Liver (tissue), 8 donors: ENCODE measurements at regions not wholly inside any gene's neighbourhood (a gene's known extent, or its start where the extent isn't known, plus 50 kb on each side); places are given as distances from the start of the nearest gene placed in this dataset.

Source experiments
- DNase-seq: peaks from one replicate; pipeline ENCODE4 v3.0.0-alpha.2; 2017; ENCODE audit warnings: low spot score
- H3K27ac ChIP-seq, 2 donors: one replicate each; pipeline ENCODE4 v1.7.0; 2013; ENCODE audit warnings: inconsistent platforms in 2 of 2, low read length in 2 of 2, control low read depth in 1 of 2, low read depth in 1 of 2, mild to moderate bottlenecking in 1 of 2
- H3K27me3 ChIP-seq, 4 donors: one replicate each; pipeline versions ENCODE4 v1.6.1 to v1.7.0; 2013; ENCODE audit warnings: low read length in 3 of 4, inconsistent platforms in 1 of 4, mild to moderate bottlenecking in 1 of 4, moderate library complexity in 1 of 4; ENCODE audit not compliant: control insufficient read depth in 4 of 4, insufficient read depth in 4 of 4
- H3K36me3 ChIP-seq, 4 donors: one replicate each; pipeline versions ENCODE4 v1.6.1 to v1.7.0; 2013; ENCODE audit warnings: low read length in 3 of 4, mild to moderate bottlenecking in 3 of 4, low read depth in 1 of 4, moderate library complexity in 1 of 4; ENCODE audit not compliant: control insufficient read depth in 4 of 4, insufficient read depth in 3 of 4
- H3K4me1 ChIP-seq, 4 donors: one replicate each; pipeline versions ENCODE4 v1.6.1 to v1.7.0; 2013; ENCODE audit warnings: low read length in 3 of 4, mild to moderate bottlenecking in 3 of 4, moderate library complexity in 1 of 4; ENCODE audit not compliant: control insufficient read depth in 4 of 4, insufficient read depth in 4 of 4
- H3K4me3 ChIP-seq, 3 donors: one replicate each; pipeline versions ENCODE4 v1.6.1 to v1.7.0; 2013; ENCODE audit warnings: low read length in 3 of 3, control low read depth in 1 of 3, low read depth in 1 of 3, mild to moderate bottlenecking in 1 of 3
- H3K9ac ChIP-seq, 2 donors: one replicate each; pipeline ENCODE4 v1.7.0; 2013; ENCODE audit warnings: low read length in 2 of 2, mild to moderate bottlenecking in 2 of 2, moderate library complexity in 2 of 2, control low read depth in 1 of 2, low read depth in 1 of 2
- H3K9me3 ChIP-seq, 4 donors: one replicate each; pipeline versions ENCODE4 v1.6.1 to v1.7.0; 2013; ENCODE audit warnings: low read length in 3 of 4; ENCODE audit not compliant: control insufficient read depth in 4 of 4
- ATF3 ChIP-seq: IDR thresholded peaks from 2 replicates; pipeline ENCODE4 v1.6.1; 2016; ENCODE audit warnings: antibody characterized with exemption
- CTCF ChIP-seq: fragments of 150-350 bp; IDR thresholded peaks from 2 replicates; pipeline ENCODE4 v1.5.1; 2017; ENCODE audit warnings: improper control_type of control experiment, low read depth, low read length; ENCODE audit not compliant: missing input control
- EGR1 ChIP-seq, 2 donors: IDR thresholded peaks; 2 replicates each; pipeline ENCODE4 v1.6.1; 2016 to 2018; ENCODE audit warnings: antibody characterized with exemption in 2 of 2, low read depth in 2 of 2
- FOXA1 ChIP-seq: IDR thresholded peaks from 2 replicates; pipeline ENCODE4 v1.6.1; 2016; ENCODE audit warnings: antibody characterized with exemption
- HNF4A ChIP-seq, 2 donors: conservative IDR thresholded peaks; 2 replicates each; pipeline ENCODE4 v1.6.1; 2016; ENCODE audit warnings: antibody characterized with exemption in 2 of 2, mild to moderate bottlenecking in 2 of 2
- HNF4G ChIP-seq: IDR thresholded peaks from 2 replicates; pipeline ENCODE4 v1.6.1; 2016; ENCODE audit warnings: antibody characterized with exemption
- JUND ChIP-seq, 2 donors: IDR thresholded peaks; 2 replicates each; pipeline ENCODE4 v1.6.1; 2016; ENCODE audit warnings: antibody characterized with exemption in 2 of 2
- NR2F2 ChIP-seq: IDR thresholded peaks from 2 replicates; pipeline ENCODE4 v1.6.1; 2016; ENCODE audit warnings: antibody characterized with exemption
- RAD21 ChIP-seq, 2 donors: IDR thresholded peaks; 2 replicates each; pipeline ENCODE4 v1.6.1; 2016; ENCODE audit warnings: antibody characterized with exemption in 2 of 2, mild to moderate bottlenecking in 2 of 2
- REST ChIP-seq: IDR thresholded peaks from 2 replicates; pipeline ENCODE4 v1.6.1; 2016; ENCODE audit warnings: antibody characterized with exemption, mild to moderate bottlenecking
- SP1 ChIP-seq: IDR thresholded peaks from 2 replicates; pipeline ENCODE4 v1.6.1; 2018; ENCODE audit warnings: antibody characterized with exemption, mild to moderate bottlenecking
- ZBTB33 ChIP-seq: IDR thresholded peaks from 2 replicates; pipeline ENCODE4 v1.6.1; 2016; ENCODE audit warnings: antibody characterized with exemption
- WGBS: extraction: QIAGEN DNeasy Blood & Tissue Kit; methylation state at CpG from one replicate; pipeline ENCODE4 v1.1.7; 2013; 5-methylcytosine and 5-hydroxymethylcytosine counted together
- donor health status: healthy.
- donor health status: healthy.
- donor health status: healthy.
- donor health status: healthy.
- donor health status: healthy.

- no peaks in the 10 kb centered on the region for H3K9me3 ChIP-seq
- H3K9ac ChIP-seq = no peak overlapping the region
- peaks cover 0 to 11% (median 2%) of the 10 kb centered on the region in 4 donors for H3K27me3 ChIP-seq
- no peaks in the 10 kb centered on the region for H3K4me1 ChIP-seq
- TF ChIP-seq HNF4A (conservative IDR thresholded peaks at IDR 0.05) (no peak), JUND (IDR thresholded peaks at IDR 0.05) (no peak), NR2F2 (no peak), EGR1 (IDR thresholded peaks at IDR 0.05; ENCODE audit: low read depth in 2 of 2) (no peak), REST (no peak)
- no peak for DNase-seq
- H3K36me3 ChIP-seq = no peaks in the 10 kb centered on the region
- no peak overlapping the region for H3K4me3 ChIP-seq
- WGBS = 80% methylated on average over 20 of the region's 20 CpGs
- H3K27ac ChIP-seq = no peak overlapping the region
Measured at GRCh38 chr22:48302657-48303368, 1524.9 kb downstream of the BRD1 start.

DNA sequence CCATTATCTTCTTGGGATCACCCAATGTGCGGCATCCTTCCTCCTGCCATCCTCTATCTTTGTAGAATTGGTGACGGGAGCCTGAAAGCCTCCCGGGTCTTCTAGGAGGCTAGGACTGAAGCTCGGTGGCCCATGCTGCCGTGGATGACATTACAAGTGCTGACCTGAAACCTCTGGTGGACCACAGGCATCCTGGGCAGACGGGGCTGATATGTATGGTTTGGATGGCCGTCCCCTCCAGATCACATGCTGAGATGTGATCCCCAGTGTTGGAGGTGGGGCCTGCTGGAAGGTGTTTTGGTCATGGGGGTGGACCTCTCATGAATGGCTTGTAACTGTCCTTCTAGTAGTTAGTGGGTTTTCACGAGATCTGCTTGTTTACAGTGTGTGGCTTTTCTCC is 1525.8 kb downstream of the BRD1 start:
- Histone ChIP-seq H3K9ac (no peak overlapping the region), H3K27me3 (peaks cover 0 to 11% (median 2%) of the 10 kb centered on the region in 4 donors), H3K4me1 (no peaks in the 10 kb centered on the region), H3K27ac (no peak overlapping the region), H3K9me3 (no peaks in the 10 kb centered on the region), H3K4me3 (no peak overlapping the region), H3K36me3 (no peaks in the 10 kb centered on the region)
- WGBS = 72% methylated on average over 8 of the region's 8 CpGs
- TF ChIP-seq SP1 = no peak
- TF ChIP-seq JUND (IDR thresholded peaks at IDR 0.05) = no peak
- no peak for TF ChIP-seq ZBTB33
- TF ChIP-seq NR2F2 = no peak
- TF ChIP-seq CTCF = no peak
- TF ChIP-seq EGR1 (IDR thresholded peaks at IDR 0.05; ENCODE audit: low read depth in 2 of 2) = no peak
- no peak for DNase-seq

- Histone ChIP-seq H3K27ac (no peak overlapping the region), H3K9me3 (no peaks in the 10 kb centered on the region), H3K4me1 (no peaks in the 10 kb centered on the region), H3K9ac (no peak overlapping the region), H3K4me3 (no peak overlapping the region), H3K36me3 (no peaks in the 10 kb centered on the region), H3K27me3 (peaks cover 0 to 11% (median 2%) of the 10 kb centered on the region in 4 donors)
- no peak for DNase-seq
- 75% methylated on average over 11 of the region's 11 CpGs for WGBS
- TF ChIP-seq REST (no peak), HNF4G (no peak), RAD21 (IDR thresholded peaks at IDR 0.05) (no peak), ATF3 (no peak), JUND (IDR thresholded peaks at IDR 0.05) (no peak), CTCF (no peak), FOXA1 (no peak)
Measured at GRCh38 chr22:48301421-48301820, 1526.3 kb downstream of the BRD1 start.
